IPS DF 19.7 (cell line): ENCODE measurements at regions not wholly inside any gene's neighbourhood (a gene's known extent, or its start where the extent isn't known, plus 50 kb on each side); places are given as distances from the start of the nearest gene placed in this dataset.

Experiments
- DNase-seq: peaks from one replicate; pipeline ENCODE4 v3.0.0-alpha.2; 2013; ENCODE audit warnings: low read depth, low spot score

DNA sequence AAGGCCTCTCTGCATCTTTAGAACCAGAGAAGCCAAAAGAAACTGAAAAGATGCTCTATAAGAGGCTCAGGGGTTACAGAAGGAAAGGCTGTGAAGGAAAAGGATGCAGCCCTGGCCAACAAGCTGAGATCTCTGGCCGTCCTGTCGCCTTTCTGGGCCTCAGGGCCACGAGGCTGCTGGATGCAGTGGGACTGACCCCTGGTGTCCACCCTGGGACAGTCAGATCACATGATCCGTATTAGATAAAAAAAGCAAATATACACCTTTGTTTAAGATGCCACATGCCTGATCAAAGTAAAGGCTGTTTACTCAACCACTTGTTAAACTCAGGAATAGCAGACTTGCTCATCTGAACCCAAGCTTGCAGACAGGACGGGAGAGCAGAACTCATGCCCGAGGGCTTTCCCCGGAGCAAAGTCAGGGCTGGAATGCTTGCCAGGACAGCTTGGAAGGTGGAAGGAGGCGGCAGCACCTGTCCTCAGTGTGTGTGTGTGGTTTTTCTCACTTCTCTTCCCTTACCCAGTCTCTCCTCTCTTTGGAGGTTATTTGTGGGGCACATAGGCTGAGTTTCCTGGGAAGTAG lies 206.5 kb upstream of the TSHZ3 start:
- DNase-seq, result no peak

DNA sequence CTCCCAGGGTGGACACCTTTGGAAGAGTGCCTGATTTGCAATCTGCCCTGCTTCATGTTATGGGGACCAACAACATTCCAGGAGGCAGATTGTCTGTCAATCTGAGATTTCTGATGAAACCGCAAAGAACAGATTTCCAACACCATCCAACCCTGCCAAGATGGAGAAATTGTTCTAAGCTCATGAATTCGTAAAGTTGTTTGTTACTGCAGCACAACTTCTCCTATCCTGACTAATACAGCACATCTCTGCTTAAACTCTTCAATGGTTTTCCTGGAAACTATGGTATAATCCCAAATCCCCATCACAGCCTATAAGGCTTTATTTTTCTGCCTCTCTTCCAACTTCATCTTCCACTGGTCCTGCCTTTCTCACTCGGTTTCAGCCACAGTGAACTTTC lies 210.3 kb upstream of the TSHZ3 start:
- no peak for DNase-seq

DNA sequence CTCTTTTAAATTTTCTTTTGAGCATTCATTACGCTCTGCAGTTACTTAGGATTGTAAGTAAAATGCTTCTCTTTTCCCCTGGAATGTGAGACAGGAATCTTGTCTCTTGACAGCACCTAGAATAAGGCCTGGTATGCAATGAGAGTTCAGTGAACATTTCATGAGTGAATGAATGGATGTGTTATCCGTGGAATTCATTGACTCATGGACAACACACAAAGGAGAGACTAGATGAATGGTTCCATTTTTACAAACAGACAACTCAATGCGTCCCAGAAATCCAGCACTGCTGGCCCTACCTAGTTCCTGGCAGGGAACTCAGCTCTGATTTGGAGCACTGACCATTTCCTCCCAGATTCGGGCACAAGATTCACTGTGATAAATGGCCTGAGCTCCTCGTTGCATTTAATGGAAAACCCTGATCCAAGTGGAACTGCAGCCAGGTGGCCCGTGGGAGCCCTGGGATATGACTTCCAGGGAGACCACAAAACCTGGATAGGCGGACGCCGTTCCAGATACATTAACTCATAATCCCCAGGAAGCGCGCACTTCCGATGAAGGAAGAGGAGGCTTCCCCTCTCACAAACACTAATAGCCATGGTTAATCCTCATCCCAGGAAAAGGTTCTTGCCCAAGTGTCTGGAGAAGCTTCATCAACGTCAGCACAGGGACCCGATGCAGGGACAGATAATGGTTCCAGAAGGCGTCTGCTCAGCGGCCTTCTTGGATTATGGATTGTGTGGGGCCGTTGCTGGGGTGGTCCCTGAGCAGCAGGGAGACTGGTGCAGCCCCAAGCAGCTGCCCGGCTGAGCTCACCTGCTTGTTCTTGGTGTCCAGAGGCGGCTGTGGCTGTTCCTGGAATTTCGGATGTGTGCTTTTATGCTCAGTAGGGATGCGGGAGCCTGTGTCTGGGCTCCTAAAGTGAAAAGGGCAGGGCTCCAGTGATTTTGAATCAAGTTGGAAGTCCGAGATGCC lies 211.1 kb upstream of the TSHZ3 start:
- no peak for DNase-seq

DNA sequence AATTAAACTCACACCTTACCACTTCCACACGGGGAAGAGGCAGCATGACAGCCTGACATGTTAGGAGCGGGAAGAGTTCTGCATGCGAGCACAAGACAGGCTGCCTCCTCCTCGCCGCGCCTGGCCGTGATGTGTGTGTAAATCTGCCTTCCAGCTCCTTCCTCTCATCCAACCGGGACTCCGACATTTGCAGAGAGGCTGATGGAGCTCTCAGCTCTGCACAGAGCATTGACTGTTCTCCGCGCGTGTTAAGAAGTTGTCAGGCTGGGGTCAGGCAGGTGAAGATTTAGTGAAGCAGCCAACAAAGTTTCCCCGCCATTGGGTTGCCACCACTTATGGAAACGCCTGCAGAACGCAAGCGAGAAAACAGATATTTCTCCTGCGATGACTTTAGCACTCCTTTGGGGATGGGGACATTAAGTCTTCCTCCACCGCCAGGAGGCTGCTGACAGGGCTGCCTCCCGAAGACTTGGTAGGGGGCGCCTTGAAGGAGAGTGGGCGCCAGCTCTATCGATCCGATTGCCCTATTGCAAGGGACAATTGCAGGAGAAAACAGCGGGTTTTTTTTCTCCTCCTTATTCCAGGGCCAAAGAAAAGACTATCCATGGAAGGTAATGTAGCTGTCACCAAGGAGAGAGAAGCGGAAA lies 213.9 kb upstream of the TSHZ3 start:
- no peak for DNase-seq

DNA sequence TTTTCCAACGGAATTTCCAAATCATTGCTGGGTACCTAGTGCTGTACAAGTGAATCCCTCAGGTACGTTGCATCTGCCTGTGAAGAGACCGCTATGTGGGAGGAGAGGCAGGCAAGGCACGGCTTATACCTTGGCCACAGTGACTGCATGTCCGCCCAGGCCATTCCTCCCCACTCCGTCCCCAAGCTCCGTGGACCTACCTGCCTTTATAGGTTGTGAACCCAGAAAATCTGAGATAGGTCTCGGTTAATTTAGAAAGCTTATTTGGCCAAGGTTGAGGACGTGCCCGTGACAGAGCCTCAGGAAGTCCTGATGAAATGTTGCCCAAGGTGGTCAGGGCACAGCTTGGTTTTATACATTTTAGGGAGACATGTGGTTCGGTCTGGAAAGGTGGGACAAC lies 218.5 kb upstream of the TSHZ3 start:
- DNase-seq, result no peak

DNA sequence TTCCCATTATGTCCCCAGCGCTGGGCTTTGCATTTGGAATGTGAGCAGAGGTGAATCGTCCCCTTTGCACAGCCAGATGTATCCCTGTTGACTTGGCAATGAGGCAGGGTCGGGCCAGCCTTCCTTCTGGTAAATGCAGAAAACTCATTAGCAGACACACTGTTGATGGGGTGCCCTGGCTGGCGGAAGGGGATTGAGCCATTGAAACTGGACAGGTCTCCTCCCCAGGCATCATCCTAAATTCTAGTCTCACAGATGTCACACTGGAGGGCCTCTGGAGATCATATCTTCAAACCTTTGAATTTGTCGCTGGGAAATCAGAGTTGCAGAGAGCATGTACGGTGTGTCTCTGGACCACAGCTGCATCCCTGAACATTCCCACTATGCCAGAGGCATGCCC lies 219.5 kb upstream of the TSHZ3 start:
- no peak for DNase-seq

DNA sequence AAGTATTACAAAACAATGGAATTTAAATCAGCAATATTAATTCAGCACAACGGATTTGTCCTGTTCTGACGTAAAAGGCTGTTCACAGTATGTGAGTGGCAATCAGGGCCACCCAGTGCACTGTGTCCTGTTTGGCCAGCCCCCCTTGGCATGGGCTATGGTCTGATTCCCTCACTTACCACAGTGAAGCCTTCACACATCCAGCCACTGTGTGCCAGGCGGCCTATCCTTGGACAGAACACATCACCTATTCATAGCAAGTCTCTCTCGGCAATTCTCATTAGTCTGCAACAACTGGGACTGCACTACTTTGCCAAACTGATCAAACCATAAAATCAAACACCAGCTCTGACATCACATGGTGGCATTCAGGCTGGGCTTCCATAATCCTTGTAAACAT lies 221.5 kb upstream of the TSHZ3 start:
- DNase-seq, result no peak

DNA sequence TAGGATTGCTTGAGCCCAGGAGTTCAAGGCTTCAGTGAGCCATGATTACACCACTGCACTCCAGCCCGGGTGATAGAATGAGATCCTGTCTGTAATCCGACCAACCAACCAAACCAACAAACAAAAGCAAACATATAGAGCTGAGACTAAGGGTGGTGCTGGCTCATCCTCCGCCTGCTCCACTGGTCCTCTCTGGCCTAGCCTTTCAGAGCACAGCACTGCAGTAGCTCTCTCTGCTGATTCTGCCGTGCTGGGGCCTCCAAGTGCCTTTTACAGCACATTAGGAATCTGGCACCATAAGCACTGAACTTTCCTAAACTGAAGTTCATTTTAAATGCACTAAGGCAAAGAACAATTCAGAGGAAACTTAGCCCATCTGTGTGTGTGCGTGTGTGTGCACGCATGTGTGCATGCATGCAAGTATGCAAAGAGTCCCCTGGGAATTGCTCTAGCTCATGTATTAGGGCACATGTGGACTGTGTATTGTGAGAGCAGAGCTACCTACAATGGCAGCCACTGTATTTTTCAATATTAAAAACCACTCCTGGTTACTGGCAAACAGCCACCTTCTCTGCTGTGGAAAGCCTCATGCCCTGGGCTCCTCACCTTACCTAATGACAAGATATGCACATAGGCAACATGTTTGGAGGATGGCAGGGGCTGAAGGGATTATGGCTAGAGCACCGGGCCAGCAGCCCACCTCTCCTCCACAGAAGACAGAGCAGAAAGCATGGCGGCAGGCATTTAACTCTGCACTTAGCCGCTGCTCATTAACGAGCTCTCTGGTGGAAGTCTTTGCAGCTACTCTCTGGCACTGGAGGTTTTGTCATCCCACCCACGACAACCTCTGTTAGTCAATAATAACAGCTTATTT lies 223.1 kb upstream of the TSHZ3 start:
- no peak for DNase-seq

DNA sequence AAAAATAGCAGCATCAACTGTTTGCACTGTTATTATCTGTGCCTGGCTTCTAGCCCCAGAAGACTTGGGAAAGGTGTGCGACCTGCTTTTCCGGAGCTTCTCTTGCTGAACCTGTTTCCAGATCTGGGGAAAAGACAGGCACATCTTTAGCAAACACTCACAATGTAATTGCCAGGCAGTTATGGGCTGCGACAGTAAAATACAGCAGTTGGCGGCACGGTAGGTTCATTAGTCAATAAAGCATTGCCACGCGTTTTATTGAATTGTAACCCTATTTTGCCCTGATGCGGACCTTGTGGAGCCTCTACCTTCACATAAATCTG lies 223.7 kb upstream of the TSHZ3 start:
- no peak for DNase-seq

DNA sequence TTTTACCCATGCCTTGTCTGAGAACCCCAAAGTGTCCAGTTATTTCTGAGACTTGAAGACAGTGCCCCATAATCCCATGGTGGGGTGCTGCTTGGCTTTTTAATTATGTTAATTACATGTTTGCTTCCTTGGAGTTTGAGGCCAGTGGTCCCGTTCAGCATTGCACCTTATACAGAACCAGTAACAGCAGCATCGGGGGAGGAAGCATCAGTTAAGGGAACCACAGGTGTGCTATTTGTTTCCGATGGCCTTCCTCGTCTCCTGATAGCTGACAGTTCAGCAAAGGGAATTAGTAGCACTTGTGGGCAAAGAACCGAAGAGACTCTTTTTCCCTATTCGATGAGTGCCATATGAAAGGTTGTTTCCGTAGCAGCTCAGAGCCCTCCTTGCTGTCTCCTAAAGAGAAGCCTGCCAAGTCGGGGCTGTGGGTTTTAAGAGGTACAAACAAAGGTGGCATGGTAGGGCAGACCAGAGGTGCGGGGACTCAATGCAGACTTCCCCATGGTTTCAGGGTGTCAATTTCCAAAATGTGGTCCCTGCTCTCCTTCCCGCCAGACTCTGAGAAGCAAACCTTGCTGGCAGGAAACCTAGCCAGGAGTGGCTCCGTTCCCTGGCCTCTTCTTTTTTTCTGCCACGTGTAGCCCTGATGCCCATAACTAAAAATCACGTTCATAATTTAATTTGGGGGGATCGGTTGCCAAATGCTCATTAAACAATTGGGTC lies 225.2 kb upstream of the TSHZ3 start:
- peak; percentile 35 for DNase-seq

DNA sequence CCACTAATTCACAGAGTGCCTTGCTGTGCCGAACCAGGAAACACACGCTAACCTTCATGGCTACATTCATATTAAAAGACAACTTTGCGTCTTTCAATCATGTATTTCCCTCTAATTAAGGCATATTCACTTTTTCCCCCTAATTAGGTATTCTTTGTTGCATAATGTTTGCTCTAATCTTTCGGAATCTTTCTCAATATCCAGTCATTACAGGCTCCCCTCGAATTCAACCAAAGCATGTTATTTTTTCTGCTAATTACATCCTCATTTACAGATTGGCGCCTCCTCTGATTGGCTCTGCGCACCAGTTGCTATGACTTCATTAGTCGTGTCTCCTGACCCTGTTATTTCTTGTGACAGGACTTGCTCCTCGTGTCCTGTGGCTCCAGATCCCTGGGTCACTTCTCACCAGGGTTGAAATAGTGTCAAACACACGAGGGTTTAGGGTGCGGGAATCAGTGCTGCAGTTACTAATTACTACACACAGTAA lies 226.7 kb upstream of the TSHZ3 start:
- no peak for DNase-seq

DNA sequence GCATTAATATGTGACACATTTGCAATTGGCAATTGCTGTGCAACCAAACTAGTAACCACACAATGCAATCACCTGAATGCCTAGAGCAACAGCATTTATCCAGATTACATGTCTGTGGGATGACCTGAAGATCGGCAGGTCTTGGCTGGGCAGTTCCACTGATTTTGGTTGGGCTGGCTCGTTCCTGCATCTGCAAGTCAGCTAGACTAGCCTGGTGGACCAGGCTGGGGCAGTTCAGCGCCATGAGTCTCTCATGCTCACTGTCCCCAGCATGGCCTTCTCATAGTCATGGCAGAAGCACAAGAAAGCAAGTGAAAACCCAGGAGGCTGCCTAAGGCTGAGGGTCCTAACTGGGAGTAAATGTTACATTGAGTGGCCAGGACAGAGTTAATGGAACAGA lies 229.1 kb upstream of the TSHZ3 start:
- no peak for DNase-seq

DNA sequence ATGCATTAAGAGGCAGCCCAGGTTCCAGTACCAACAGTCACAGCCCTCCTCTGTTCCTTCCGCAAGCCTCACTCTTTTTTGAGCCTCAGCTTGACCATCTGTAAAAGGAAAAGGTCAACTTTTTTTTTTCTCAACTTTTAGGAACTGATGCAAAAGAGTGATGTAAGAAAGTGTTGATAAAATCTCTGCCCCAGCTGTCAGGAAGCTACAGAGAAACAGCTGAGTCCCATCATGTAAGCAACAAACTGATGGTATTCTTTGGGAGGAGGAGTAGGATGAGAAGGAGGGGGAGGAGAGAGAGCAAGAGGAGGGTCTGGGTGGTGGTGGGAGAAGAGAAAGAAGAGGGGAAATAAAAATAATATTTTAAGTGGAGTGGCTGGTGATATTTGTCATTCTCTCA lies 233.9 kb upstream of the TSHZ3 start:
- DNase-seq, result no peak

DNA sequence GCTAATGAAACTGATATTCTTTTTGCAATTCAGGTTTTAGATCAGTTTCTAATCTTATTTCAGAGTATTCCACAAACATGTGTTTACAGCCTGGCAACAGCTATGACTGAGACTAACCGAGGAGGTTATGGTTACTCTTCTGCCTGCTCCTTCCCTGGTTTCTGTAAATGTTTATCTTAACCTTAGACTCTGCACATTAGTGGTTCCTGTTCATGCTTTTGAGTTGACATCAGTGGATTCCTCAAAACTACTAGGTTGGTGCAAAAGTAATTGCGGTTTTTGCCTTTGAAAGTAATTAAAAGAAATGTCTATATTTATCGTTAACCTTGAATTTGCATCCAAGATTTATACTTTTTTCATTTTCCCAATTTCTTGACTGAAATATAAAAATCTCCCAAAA lies 237.0 kb upstream of the TSHZ3 start:
- DNase-seq, result no peak

DNA sequence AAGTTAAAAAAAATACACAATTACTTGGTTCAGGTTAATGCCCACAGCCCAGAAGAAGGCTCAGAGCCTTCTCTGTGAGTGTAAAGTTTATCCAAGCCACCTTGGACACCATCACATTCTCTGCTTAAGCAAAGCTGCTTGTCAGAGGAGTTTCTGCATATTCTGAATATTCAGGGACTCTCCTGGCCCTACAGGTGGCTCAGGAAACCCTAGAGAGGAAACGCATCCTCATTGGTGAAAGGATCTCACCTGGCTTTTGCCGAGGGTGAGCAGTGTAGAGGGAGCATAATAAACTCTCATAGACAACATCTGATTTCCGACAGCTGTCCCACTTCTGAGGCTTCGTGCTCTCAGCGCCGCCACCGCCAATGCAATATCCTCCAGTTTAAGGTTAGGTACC lies 239.9 kb upstream of the TSHZ3 start:
- peak; percentile 23 for DNase-seq

DNA sequence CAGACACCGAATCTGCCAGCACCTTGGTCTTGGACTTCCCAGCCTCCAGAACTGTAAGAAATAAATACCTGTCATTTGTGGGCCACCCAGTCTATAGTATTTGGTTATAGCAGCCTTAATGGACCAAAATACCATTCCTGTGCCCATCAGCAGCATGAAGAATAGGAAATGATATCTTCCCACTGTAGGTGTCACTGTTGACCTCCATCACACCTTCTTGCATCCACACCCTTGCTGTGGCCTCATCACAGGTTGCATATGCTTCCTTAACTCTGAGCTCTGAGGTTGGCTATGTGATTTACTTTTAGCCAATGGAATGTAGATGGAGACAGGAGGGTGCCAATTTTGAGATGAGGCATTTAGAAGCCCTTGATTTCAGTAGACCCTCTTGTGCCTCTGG lies 242.0 kb upstream of the TSHZ3 start:
- no peak for DNase-seq

DNA sequence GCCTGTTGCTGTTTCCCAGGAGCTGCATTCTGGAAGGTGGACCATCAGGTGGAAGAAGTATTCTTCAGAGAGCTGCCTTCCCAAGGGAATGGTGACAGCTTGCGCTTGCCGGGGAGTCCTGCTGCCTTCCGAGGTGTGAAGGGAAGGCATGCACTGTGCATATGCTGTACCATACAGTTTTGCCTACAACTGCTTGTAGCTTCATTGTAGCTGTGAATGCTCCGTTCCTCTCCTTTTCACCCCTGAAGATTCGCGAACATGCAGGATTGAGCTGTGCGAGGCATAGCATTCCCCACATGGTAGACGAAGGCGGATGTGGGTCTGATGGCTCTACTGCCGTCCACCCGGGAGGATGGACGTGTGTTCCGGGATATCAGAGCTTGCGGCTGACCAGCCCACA lies 243.2 kb upstream of the TSHZ3 start:
- DNase-seq, result no peak

DNA sequence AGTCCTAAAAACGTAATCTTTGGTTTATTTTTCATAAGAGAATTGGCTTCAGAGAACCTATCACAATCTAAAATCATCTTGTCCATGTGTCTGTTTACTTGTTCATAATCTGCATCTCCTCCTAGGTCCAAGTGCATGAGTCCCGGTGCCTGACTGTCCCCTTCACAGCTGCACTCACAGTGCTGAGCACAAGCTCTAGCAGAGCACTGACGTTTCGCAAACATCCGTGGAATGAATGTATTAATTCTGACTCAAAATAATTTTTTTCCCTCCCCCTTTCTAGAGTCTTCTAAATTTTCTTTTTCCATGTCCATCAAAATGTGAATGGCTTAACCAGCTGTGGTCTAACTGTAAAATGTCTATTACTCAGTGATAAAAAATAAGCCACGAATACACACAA lies 245.5 kb upstream of the TSHZ3 start:
- no peak for DNase-seq

DNA sequence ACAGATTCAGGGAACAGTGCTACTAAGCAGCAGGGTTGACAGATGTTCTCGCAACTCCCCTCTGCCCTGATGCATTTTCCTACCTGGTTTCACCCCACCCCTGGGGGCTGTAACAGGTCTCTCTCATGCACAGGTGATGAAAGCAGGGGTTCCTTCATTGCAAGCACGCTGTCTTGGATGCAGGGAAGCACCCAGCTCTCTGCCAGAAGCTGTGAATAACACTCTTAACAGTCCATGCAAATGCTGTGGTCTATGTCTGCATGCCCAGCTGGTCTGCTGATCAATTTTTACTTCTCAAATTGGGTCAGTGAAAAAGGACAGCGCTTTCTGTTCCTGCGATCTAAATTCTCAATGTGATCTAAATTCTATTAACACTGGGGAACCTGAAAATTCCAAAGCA lies 246.3 kb upstream of the TSHZ3 start:
- no peak for DNase-seq

DNA sequence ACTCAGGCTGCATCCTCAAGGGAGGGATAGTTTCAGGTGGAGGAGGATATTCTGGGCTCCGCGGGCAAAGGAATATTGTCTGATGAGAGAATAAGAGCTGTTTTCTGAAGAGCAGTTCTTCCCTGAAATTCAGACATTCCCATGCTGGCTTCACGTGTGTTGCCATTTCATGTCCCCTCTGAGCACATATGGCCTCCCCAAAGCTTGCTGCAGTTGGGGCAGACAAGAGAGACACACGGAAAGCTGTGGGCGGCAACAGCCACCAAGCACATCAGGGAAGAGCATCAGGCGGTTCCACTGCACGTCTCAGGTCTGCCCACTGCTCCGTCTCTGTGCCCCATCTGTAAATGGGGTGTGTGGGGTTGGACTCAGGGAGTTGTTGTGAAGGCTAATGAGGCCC lies 247.5 kb upstream of the TSHZ3 start:
- no peak for DNase-seq

DNA sequence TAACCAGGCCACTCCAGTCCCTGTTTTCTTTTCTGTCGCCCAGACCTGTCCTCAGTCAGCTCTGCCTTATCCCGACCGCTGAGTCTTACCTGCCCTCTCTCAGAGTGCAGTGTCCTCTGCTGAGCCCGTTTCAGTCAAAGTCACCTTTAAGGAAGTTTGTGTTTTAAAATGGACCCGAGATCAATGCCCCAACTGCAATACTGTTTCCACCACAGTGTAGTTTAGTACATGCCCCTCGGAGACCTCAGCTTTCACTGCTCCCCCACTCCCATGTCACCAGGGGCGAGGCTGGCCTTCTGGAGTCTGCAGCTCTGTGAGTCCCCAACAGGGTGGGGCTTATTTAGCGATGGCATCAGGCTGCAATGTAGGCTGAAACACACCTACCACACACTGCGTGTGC lies 248.4 kb upstream of the TSHZ3 start:
- no peak for DNase-seq
